ENCODE measurements at regions not wholly inside any gene's neighbourhood (a gene's known extent, or its start where the extent isn't known, plus 50 kb on each side); places are given as distances from the start of the nearest gene placed in this dataset.

DNA sequence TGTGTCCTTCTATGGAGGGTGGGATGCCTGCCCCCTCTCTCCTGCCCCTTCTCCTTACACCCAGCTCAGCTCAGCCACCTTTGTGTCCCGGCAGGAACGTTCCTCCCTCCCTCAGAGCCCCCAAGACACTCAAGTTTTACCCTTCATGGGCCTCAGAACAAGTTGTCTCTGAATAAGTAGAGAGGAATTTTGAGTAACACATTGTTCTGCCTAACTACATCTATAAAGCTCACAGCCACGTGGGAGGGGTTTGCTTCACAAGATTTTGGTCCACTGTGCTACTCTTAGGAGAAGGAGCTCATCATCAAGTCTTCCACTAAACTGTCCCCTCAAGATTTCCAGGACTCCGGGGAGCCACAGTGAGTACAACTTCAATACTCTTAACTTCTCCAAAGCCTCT lies 51.6 kb upstream of the ZNF32 start:
- TF ChIP-seq, protein P1, sequence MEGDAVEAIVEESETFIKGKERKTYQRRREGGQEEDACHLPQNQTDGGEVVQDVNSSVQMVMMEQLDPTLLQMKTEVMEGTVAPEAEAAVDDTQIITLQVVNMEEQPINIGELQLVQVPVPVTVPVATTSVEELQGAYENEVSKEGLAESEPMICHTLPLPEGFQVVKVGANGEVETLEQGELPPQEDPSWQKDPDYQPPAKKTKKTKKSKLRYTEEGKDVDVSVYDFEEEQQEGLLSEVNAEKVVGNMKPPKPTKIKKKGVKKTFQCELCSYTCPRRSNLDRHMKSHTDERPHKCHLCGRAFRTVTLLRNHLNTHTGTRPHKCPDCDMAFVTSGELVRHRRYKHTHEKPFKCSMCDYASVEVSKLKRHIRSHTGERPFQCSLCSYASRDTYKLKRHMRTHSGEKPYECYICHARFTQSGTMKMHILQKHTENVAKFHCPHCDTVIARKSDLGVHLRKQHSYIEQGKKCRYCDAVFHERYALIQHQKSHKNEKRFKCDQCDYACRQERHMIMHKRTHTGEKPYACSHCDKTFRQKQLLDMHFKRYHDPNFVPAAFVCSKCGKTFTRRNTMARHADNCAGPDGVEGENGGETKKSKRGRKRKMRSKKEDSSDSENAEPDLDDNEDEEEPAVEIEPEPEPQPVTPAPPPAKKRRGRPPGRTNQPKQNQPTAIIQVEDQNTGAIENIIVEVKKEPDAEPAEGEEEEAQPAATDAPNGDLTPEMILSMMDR (conservative IDR thresholded peaks at IDR 0.05 in 1 of 2, IDR thresholded peaks at IDR 0.05 in 1 of 2; ENCODE audit: extremely low read depth in 1 of 2, insufficient read depth in 1 of 2, low read depth in 1 of 2, low read length in 2 of 2): no peak
- no peak for TF ChIP-seq EZH2 (IDR thresholded peaks at IDR 0.05; ENCODE audit: borderline replicate concordance, low read length)
